Tibial nerve (tissue), 4 donors: ENCODE measurements at regions not wholly inside any gene's neighbourhood (a gene's known extent, or its start where the extent isn't known, plus 50 kb on each side); places are given as distances from the start of the nearest gene placed in this dataset.
"Not testable (repeated sequence)": the region's sequence is repeated elsewhere in the genome, so short reads cannot be mapped to it uniquely, and the experiment has no call there.

Source experiments
- DNase-seq, 2 donors: peaks; one replicate each; pipeline ENCODE4 v3.0.0-alpha.2; 2019; ENCODE audit warnings: low spot score in 2 of 2
- H3K27ac ChIP-seq, 4 donors: fragments of 200-600 bp; sonication (generic) in 3 of 4; one replicate each; pipeline ENCODE4 v1.5.1; 2017 to 2019; ENCODE audit warnings: mild to moderate bottlenecking in 1 of 4
- H3K27me3 ChIP-seq, 2 donors: fragments of 200-600 bp; sonication (generic) in 1 of 2; one replicate each; pipeline versions ENCODE4 v1.5.1 to v1.6.0; 2017 to 2019
- H3K36me3 ChIP-seq, 3 donors: fragments of 200-600 bp; sonication (generic); one replicate each; pipeline ENCODE4 v1.5.1; 2018 to 2019
- H3K4me1 ChIP-seq, 4 donors: fragments of 200-600 bp; sonication (generic) in 3 of 4; one replicate each; pipeline ENCODE4 v1.5.1; 2017 to 2019
- H3K4me3 ChIP-seq, 4 donors: fragments of 200-600 bp; sonication (generic) in 3 of 4; one replicate each; pipeline ENCODE4 v1.5.1; 2017 to 2019; ENCODE audit warnings: mild to moderate bottlenecking in 1 of 4, moderate library complexity in 1 of 4
- H3K9me3 ChIP-seq, 4 donors: fragments of 200-600 bp; sonication (generic) in 3 of 4; one replicate each; pipeline ENCODE4 v1.5.1; 2017 to 2019
- CTCF ChIP-seq, 5 experiments: fragments of 200-600 bp in 3 of 5; fragments of 450-650 bp in 2 of 5; sonication (generic) in 3 of 5; IDR thresholded peaks; one replicate each; pipeline ENCODE4 v1.5.1; 2016 to 2019; ENCODE audit warnings: antibody characterized with exemption in 5 of 5, mild to moderate bottlenecking in 3 of 5, moderate library complexity in 2 of 5
- EP300 ChIP-seq, 2 donors: sonication (generic); formaldehyde crosslinking; IDR thresholded peaks; one replicate each; pipeline ENCODE4 v1.6.1; 2017; ENCODE audit warnings: antibody characterized with exemption in 2 of 2, mild to moderate bottlenecking in 1 of 2
- POLR2A ChIP-seq, 2 donors: fragments of 450-650 bp; IDR thresholded peaks; one replicate each; pipeline ENCODE4 v1.6.1; 2017; ENCODE audit warnings: antibody characterized with exemption in 2 of 2, mild to moderate bottlenecking in 2 of 2, moderate library complexity in 2 of 2
- WGBS, 2 donors: methylation state at CpG; one replicate each; pipeline ENCODE4 v1.1.5; 2018; 5-methylcytosine and 5-hydroxymethylcytosine counted together

DNA sequence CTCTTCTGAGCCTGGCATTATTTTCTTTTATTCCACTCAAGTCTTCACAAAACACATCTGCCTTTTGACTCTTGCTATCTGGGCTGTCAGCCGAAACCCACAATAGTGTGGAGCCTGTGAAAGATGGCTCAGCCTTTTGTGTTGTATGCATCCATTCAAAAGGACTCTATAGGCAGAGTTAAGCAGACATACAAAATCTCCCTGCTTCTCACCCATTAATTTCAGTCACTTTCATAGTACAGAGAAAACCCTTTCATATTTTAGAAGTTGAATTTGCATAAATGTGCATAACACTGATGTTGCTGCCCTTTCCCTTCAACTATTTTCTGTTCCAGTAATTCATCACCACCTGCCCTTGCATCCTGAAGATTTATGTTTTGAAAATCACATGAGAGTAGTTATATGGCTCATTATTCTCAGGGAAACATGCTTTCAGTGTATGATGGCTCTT is 154.6 kb downstream of the EVA1A start:
- Histone ChIP-seq H3K27ac (no peak overlapping the region), H3K9me3 (peaks cover 0 to 14% (median 0%) of the 10 kb centered on the region in 4 donors), H3K27me3 (no peaks in the 10 kb centered on the region), H3K4me1 (no peaks in the 10 kb centered on the region), H3K36me3 (no peaks in the 10 kb centered on the region), H3K4me3 (no peak overlapping the region)
- TF ChIP-seq CTCF (IDR thresholded peaks at IDR 0.05), result no peak
- TF ChIP-seq EP300 (IDR thresholded peaks at IDR 0.05), result no peak
- no peak for TF ChIP-seq POLR2A (IDR thresholded peaks at IDR 0.05)
- WGBS, 2 donors, result 48 to 57% methylated on average over 1 of the region's 1 CpG
- DNase-seq, result no peak

- no peak for DNase-seq
- Histone ChIP-seq H3K9me3 (peaks cover 0 to 5% (median 0%) of the 10 kb centered on the region in 4 donors), H3K4me1 (no peaks in the 10 kb centered on the region), H3K36me3 (no peaks in the 10 kb centered on the region), H3K27ac (no peak overlapping the region), H3K4me3 (no peak overlapping the region), H3K27me3 (no peaks in the 10 kb centered on the region)
- 46 to 51% methylated on average over 3 of the region's 3 CpGs for WGBS, 2 donors
- TF ChIP-seq CTCF (IDR thresholded peaks at IDR 0.05) (no peak), POLR2A (IDR thresholded peaks at IDR 0.05) (no peak), EP300 (IDR thresholded peaks at IDR 0.05) (no peak)
Observed at GRCh38 chr2:75405000-75405399, 155.7 kb downstream of the EVA1A start.

DNA sequence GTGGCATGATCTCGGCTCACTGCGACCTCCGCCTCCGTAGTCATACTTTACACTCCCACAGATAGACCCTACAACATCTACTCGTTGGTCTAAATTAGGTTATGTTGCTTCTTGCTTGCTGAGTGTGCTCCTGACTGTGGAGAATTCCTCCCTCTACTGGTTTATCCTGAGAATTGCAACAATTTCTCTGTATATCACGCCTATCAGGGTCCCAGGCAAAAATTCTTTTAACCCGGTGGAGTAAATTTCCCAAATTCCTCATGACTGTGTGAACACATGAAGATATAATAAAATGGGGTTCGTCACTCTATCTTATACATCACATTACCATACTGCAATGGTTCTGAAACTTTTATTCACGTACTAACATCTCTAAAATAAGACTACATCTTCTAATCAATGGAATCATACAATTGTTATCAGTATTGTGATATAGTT is 156.7 kb downstream of the EVA1A start:
- Histone ChIP-seq H3K4me3 (no peak overlapping the region), H3K36me3 (no peaks in the 10 kb centered on the region), H3K9me3 (no peaks in the 10 kb centered on the region), H3K27me3 (no peaks in the 10 kb centered on the region), H3K27ac (no peak overlapping the region), H3K4me1 (no peaks in the 10 kb centered on the region)
- TF ChIP-seq CTCF (IDR thresholded peaks at IDR 0.05) (peak; percentile 55 to 69 (median 62)), POLR2A (IDR thresholded peaks at IDR 0.05) (no peak), EP300 (IDR thresholded peaks at IDR 0.05) (no peak)
- WGBS, 2 donors, result 23 to 29% methylated on average over 9 of the region's 9 CpGs
- DNase-seq, result no peak

- Histone ChIP-seq H3K27me3 (no peaks in the 10 kb centered on the region), H3K4me1 (no peaks in the 10 kb centered on the region), H3K9me3 (peaks cover 0 to 5% (median 0%) of the 10 kb centered on the region in 4 donors), H3K4me3 (no peak overlapping the region), H3K27ac (no peak overlapping the region), H3K36me3 (no peaks in the 10 kb centered on the region)
- DNase-seq, result no peak
- TF ChIP-seq EP300 (IDR thresholded peaks at IDR 0.05) (no peak), POLR2A (IDR thresholded peaks at IDR 0.05) (no peak), CTCF (IDR thresholded peaks at IDR 0.05) (no peak)
- 82 to 87% methylated on average over 2 of the region's 2 CpGs for WGBS, 2 donors
Observed at GRCh38 chr2:75396314-75396713, 164.4 kb downstream of the EVA1A start.

- H3K4me3 ChIP-seq, H3K27ac ChIP-seq, DNase-seq, H3K36me3 ChIP-seq, H3K4me1 ChIP-seq, H3K27me3 ChIP-seq, H3K9me3 ChIP-seq: not testable (repeated sequence)
- WGBS, 2 donors, result 90 to 91% methylated on average over 2 of the region's 2 CpGs
Observed at GRCh38 chr2:75394764-75395163, 166.0 kb downstream of the EVA1A start.

- Histone ChIP-seq H3K27me3 (no peaks in the 10 kb centered on the region), H3K27ac (no peak overlapping the region), H3K9me3 (no peaks in the 10 kb centered on the region), H3K36me3 (no peaks in the 10 kb centered on the region), H3K4me1 (no peaks in the 10 kb centered on the region), H3K4me3 (no peak overlapping the region)
- TF ChIP-seq CTCF (IDR thresholded peaks at IDR 0.05), result no peak
- TF ChIP-seq POLR2A (IDR thresholded peaks at IDR 0.05), result no peak
- no peak for TF ChIP-seq EP300 (IDR thresholded peaks at IDR 0.05)
- WGBS, 2 donors, result 64 to 74% methylated on average over 3 of the region's 3 CpGs
- DNase-seq, result no peak
Observed at GRCh38 chr2:75390169-75390568, 170.6 kb downstream of the EVA1A start.
